ENCODE measurements at regions not wholly inside any gene's neighbourhood (a gene's known extent, or its start where the extent isn't known, plus 50 kb on each side); places are given as distances from the start of the nearest gene placed in this dataset.

GRCh38 chr2:104537116-104537515 is 316.8 kb upstream of the POU3F3 start:
- TF ChIP-seq KLF16 (CRISPR knock-in tag; IDR thresholded peaks at IDR 0.05) (no peak), THYN1 (CRISPR knock-in tag; IDR thresholded peaks at IDR 0.05; ENCODE audit: borderline replicate concordance, low read depth) (no peak), POLR2AphosphoS5 (IDR thresholded peaks at IDR 0.05; ENCODE audit: low read depth, low read length) (no peak), KAT2B (IDR thresholded peaks at IDR 0.05; ENCODE audit: borderline replicate concordance, low read depth, low read length) (no peak), CREB1 (IDR thresholded peaks at IDR 0.05) (no peak), CREB1 (CRISPR knock-in tag; IDR thresholded peaks at IDR 0.05) (no peak)

Measured in HepG2 (cell line).